PFSK-1 (cell line): ENCODE measurements at regions not wholly inside any gene's neighbourhood (a gene's known extent, or its start where the extent isn't known, plus 50 kb on each side); places are given as distances from the start of the nearest gene placed in this dataset.

Source experiments
- FOXP2 ChIP-seq: optimal IDR thresholded peaks from 2 replicates; pipeline ENCODE3; 2011; ENCODE audit warnings: borderline replicate concordance, control low read depth, inconsistent platforms; ENCODE audit not compliant: insufficient read depth; ENCODE audit errors: extremely low read length, extremely low read depth
- POLR2AphosphoS5 ChIP-seq: IDR thresholded peaks from 2 replicates; pipeline ENCODE4 v1.6.1; 2012; ENCODE audit warnings: low read depth, mild to moderate bottlenecking, control low read depth, low read length, moderate library complexity
- REST ChIP-seq, 2 experiments: IDR thresholded peaks; 2 replicates each; pipeline versions ENCODE4 v1.6.1 to v1.8.0; 2011 to 2012; ENCODE audit warnings: low read depth in 2 of 2, low read length in 2 of 2, control low read depth in 1 of 2, inconsistent platforms in 1 of 2, mild to moderate bottlenecking in 1 of 2, moderate library complexity in 1 of 2; ENCODE audit not compliant: insufficient read depth in 1 of 2
- SIN3A ChIP-seq: IDR thresholded peaks from 2 replicates; pipeline ENCODE4 v1.6.1; 2012; ENCODE audit warnings: mild to moderate bottlenecking, low read length, moderate library complexity, borderline replicate concordance; ENCODE audit not compliant: insufficient read depth
- TAF1 ChIP-seq: IDR thresholded peaks from 2 replicates; pipeline ENCODE4 v1.6.1; 2012; ENCODE audit warnings: low read length, control low read depth, borderline replicate concordance; ENCODE audit not compliant: insufficient read depth

DNA sequence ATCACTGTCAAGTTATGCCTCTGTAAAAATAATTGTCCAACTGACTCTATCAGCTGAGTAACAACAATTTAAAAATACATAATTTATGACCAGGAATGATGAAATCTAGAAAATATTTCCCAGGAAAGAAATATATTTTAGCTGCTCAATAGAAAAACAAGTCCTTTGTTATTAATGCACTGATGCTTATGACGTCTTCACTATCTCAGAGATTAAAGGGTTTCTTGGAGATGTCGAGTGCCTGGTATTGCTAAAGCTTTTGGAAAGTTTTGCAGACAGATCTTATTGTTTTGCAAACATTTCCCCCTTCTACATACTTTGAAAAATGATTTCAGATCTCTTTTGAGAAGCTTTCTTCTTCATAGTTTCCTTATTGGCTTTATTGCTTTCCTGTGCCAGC is 154.6 kb upstream of the RPS6KA3 start:
- TF ChIP-seq TAF1 (no peak), SIN3A (no peak), POLR2AphosphoS5 (no peak), REST (IDR thresholded peaks at IDR 0.05; ENCODE audit: insufficient read depth in 1 of 2, low read depth in 2 of 2, low read length in 2 of 2) (no peak), FOXP2 (no peak)

- no peak for TF ChIP-seq SIN3A
- no peak for TF ChIP-seq TAF1
- no peak for TF ChIP-seq REST (IDR thresholded peaks at IDR 0.05; ENCODE audit: insufficient read depth in 1 of 2, low read depth in 2 of 2, low read length in 2 of 2)
- TF ChIP-seq FOXP2, result no peak
- TF ChIP-seq POLR2AphosphoS5, result no peak
Measured at GRCh38 chrX:20420058-20420457, 153.3 kb upstream of the RPS6KA3 start.

GRCh38 chrX:20418379-20419150 is 151.9 kb upstream of the RPS6KA3 start:
- TF ChIP-seq SIN3A, result no peak
- TF ChIP-seq POLR2AphosphoS5, result no peak
- TF ChIP-seq REST (IDR thresholded peaks at IDR 0.05; ENCODE audit: insufficient read depth in 1 of 2, low read depth in 2 of 2, low read length in 2 of 2), result no peak

DNA sequence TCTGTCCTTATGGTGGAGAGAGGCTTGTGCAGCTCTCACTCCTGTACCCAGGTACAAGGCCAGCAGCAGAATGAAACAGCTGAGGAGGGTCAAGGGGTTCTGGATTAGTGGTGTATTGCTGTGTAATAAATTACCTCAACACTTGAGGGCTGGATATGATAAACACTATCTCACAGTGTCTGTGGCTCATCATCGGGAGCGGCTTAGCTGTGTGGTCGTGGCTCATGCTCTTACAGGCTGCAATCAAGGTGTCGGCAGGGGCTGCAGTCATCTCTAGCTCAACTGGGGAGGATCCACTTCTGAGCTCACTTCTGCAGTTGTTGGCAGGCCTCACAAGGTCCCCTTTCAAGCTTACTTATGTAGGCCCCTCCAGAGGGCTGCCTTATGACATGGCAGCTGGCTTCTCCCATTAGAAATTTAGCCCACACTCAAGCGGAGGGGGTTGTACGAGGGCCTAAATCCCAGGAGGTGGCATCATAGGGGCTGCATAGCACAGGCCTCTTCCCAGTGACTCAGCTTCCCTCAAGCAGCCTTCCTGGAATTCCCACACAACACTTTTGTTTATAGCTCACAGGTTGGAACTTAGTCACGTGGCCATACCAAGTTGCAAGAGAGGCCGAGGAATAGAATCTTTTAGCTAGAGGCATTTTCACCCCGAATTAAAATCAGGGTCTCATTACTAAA is 148.2 kb upstream of the RPS6KA3 start:
- TF ChIP-seq SIN3A (no peak), FOXP2 (no peak), TAF1 (no peak), REST (IDR thresholded peaks at IDR 0.05; ENCODE audit: insufficient read depth in 1 of 2, low read depth in 2 of 2, low read length in 2 of 2) (no peak), POLR2AphosphoS5 (no peak)
